ENCODE measurements at regions not wholly inside any gene's neighbourhood (a gene's known extent, or its start where the extent isn't known, plus 50 kb on each side); places are given as distances from the start of the nearest gene placed in this dataset.

GRCh38 chr11:38950867-38951266 lies 2352.8 kb upstream of the RAG2 start:
- Histone ChIP-seq H3K4me1 (peaks cover 7% of the 10 kb centered on the region), H2AFZ (no peak overlapping the region), H3K36me3 (ENCODE audit: control insufficient read depth, insufficient read depth, low read length) (no peaks in the 10 kb centered on the region), H3K4me2 (ENCODE audit: low read length) (no peak overlapping the region), H3K79me2 (no peaks in the 10 kb centered on the region), H3K9ac (no peak overlapping the region), H3K9me3 (ENCODE audit: control insufficient read depth, low read length) (no peaks in the 10 kb centered on the region), H3K27me3 (ENCODE audit: control insufficient read depth, insufficient read depth, low read length) (no peaks in the 10 kb centered on the region), H3K27ac (no peak overlapping the region), H3K4me3 (ENCODE audit: low read depth, low read length) (no peak overlapping the region)
- TF ChIP-seq, protein P1, sequence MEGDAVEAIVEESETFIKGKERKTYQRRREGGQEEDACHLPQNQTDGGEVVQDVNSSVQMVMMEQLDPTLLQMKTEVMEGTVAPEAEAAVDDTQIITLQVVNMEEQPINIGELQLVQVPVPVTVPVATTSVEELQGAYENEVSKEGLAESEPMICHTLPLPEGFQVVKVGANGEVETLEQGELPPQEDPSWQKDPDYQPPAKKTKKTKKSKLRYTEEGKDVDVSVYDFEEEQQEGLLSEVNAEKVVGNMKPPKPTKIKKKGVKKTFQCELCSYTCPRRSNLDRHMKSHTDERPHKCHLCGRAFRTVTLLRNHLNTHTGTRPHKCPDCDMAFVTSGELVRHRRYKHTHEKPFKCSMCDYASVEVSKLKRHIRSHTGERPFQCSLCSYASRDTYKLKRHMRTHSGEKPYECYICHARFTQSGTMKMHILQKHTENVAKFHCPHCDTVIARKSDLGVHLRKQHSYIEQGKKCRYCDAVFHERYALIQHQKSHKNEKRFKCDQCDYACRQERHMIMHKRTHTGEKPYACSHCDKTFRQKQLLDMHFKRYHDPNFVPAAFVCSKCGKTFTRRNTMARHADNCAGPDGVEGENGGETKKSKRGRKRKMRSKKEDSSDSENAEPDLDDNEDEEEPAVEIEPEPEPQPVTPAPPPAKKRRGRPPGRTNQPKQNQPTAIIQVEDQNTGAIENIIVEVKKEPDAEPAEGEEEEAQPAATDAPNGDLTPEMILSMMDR (IDR thresholded peaks at IDR 0.05), result no peak

DNA sequence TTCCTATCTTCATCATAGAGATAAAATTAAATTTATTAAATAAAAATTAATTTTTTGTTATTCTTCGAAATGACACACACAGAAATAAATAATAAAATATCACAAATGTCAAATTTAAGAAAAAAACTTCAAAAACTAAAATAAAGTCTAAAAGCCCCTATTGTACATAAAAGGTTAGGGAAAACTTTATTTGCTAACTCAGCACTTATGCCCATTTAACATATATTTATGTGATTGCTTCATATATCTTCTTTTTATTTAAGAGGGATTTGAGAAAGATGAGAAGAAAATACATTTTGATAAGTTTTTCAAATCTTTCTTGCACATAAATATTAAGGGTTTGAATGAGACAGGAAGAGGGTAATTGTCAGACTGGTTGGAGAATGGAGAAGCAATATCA lies 2350.4 kb upstream of the RAG2 start:
- Histone ChIP-seq H3K79me2 (no peaks in the 10 kb centered on the region), H3K27ac (no peak overlapping the region), H2AFZ (no peak overlapping the region), H3K4me1 (peaks cover 7% of the 10 kb centered on the region), H3K27me3 (ENCODE audit: control insufficient read depth, insufficient read depth, low read length) (no peaks in the 10 kb centered on the region), H3K4me2 (ENCODE audit: low read length) (no peak overlapping the region), H3K9me3 (ENCODE audit: control insufficient read depth, low read length) (no peaks in the 10 kb centered on the region), H3K9ac (no peak overlapping the region), H3K36me3 (ENCODE audit: control insufficient read depth, insufficient read depth, low read length) (no peaks in the 10 kb centered on the region), H3K4me3 (ENCODE audit: low read depth, low read length) (no peak overlapping the region)
- TF ChIP-seq, protein P1 (IDR thresholded peaks at IDR 0.05), result no peak

GRCh38 chr11:38937709-38938108 lies 2339.7 kb upstream of the RAG2 start:
- no peaks in the 10 kb centered on the region for H3K9me3 ChIP-seq (ENCODE audit: control insufficient read depth, low read length)
- no peaks in the 10 kb centered on the region for H3K27me3 ChIP-seq (ENCODE audit: control insufficient read depth, insufficient read depth, low read length)
- H3K9ac ChIP-seq, result no peak overlapping the region
- H2AFZ ChIP-seq, result no peak overlapping the region
- no peak overlapping the region for H3K27ac ChIP-seq
- no peak overlapping the region for H3K4me2 ChIP-seq (ENCODE audit: low read length)
- H3K4me3 ChIP-seq (ENCODE audit: low read depth, low read length), result no peak overlapping the region
- TF ChIP-seq, protein P1 (IDR thresholded peaks at IDR 0.05), result no peak
- H3K36me3 ChIP-seq (ENCODE audit: control insufficient read depth, insufficient read depth, low read length), result no peaks in the 10 kb centered on the region
- no peaks in the 10 kb centered on the region for H3K79me2 ChIP-seq
- H3K4me1 ChIP-seq, result no peaks in the 10 kb centered on the region

DNA sequence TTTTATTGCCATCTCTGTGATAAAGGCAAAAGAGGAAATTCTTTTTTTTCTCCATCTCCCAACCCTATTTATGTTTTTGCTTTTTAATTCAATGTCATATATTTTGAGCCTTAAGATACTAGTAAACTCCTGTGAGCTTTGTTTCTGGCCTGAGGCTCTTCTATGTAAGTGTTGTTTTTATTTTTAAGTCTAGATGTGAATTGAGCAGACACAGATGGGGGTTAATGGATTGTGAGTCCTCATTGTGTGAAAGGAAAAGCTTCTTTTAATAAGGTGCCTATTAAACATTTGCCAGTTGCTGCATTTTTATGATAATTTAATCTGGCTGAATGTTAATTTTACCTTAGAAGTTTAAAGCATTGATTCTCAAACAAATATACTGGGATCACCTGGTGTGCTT lies 2337.9 kb upstream of the RAG2 start:
- H2AFZ ChIP-seq, result no peak overlapping the region
- no peak overlapping the region for H3K4me2 ChIP-seq (ENCODE audit: low read length)
- H3K4me1 ChIP-seq, result no peaks in the 10 kb centered on the region
- no peak overlapping the region for H3K27ac ChIP-seq
- H3K27me3 ChIP-seq (ENCODE audit: control insufficient read depth, insufficient read depth, low read length), result no peaks in the 10 kb centered on the region
- H3K79me2 ChIP-seq, result no peaks in the 10 kb centered on the region
- H3K36me3 ChIP-seq (ENCODE audit: control insufficient read depth, insufficient read depth, low read length), result no peaks in the 10 kb centered on the region
- H3K9ac ChIP-seq, result no peak overlapping the region
- H3K9me3 ChIP-seq (ENCODE audit: control insufficient read depth, low read length), result no peaks in the 10 kb centered on the region
- H3K4me3 ChIP-seq (ENCODE audit: low read depth, low read length), result no peak overlapping the region
- TF ChIP-seq, protein P1 (IDR thresholded peaks at IDR 0.05), result no peak

DNA sequence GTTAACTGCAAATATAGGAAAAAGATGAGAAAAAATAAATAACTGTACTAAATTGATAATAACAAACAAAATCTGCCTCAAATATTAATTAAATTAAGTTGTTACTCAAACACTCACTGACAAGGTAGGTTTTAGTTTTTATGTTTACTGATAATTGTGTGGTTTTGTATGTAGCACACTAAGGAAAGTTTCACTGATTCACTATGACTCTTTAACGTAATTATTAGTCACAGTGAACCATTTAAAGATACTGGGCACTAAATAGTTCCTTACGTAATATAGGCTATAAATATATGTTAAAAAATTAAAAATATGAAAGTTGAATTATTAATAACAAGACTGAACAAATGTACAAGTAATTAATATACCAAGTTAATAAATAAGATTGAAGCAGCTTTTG lies 2330.0 kb upstream of the RAG2 start:
- Histone ChIP-seq H3K4me3 (ENCODE audit: low read depth, low read length) (no peak overlapping the region), H2AFZ (no peak overlapping the region), H3K4me2 (ENCODE audit: low read length) (no peak overlapping the region), H3K9ac (no peak overlapping the region), H3K79me2 (no peaks in the 10 kb centered on the region), H3K36me3 (ENCODE audit: control insufficient read depth, insufficient read depth, low read length) (no peaks in the 10 kb centered on the region), H3K9me3 (ENCODE audit: control insufficient read depth, low read length) (no peaks in the 10 kb centered on the region), H3K27me3 (ENCODE audit: control insufficient read depth, insufficient read depth, low read length) (no peaks in the 10 kb centered on the region), H3K27ac (no peak overlapping the region), H3K4me1 (no peaks in the 10 kb centered on the region)
- TF ChIP-seq, protein P1 (IDR thresholded peaks at IDR 0.05), result no peak
